Activated CD4-positive, alpha-beta T cell treated with anti-CD3 and anti-CD28 coated beads, Interleukin-2, amount 50 U/mL, for 16 hours (primary cell): ENCODE measurements at regions not wholly inside any gene's neighbourhood (a gene's known extent, or its start where the extent isn't known, plus 50 kb on each side); places are given as distances from the start of the nearest gene placed in this dataset.

ENCODE experiments used
- DNase-seq: peaks from one replicate; pipeline ENCODE4 v3.0.0-alpha.2; 2020

DNA sequence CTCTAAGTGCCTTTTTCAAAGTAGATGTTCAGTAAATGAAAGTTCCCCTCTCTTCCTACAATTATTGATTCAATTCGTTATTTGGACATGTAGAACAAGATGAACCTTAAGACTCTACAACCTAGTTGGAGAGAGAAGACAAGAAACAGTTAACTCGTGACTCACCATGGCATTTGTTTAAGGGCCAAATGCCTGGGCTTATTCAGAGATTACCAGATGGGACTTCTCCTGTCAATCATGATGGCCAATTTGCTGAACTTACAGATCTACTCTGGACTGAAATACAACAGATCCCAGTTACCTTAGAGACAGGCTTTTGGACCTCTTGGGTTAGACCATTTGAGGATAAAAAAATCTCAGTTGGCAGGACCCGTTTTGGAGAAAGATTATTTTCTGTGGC lies 93.5 kb downstream of the C1orf94 start:
- no peak for DNase-seq

DNA sequence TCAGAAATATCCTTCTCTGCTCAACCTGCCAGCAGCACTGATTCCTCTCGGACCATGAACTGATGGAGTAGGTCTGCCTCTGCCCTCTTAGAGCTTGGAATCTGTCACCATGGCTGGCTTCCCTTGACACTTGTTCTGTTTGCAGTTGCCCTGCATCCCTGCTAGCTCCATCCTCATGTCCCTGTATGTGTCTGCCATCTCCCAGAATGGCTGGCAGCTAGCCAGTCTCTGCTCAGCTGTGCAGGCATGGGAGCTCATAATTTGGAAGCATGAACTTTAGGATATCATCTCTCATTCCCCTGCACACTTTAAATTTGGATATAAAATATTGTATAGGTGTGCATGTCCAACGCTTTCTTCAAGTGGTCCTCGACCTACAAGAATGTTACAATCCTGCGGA lies 95.4 kb downstream of the C1orf94 start:
- DNase-seq, result no peak

DNA sequence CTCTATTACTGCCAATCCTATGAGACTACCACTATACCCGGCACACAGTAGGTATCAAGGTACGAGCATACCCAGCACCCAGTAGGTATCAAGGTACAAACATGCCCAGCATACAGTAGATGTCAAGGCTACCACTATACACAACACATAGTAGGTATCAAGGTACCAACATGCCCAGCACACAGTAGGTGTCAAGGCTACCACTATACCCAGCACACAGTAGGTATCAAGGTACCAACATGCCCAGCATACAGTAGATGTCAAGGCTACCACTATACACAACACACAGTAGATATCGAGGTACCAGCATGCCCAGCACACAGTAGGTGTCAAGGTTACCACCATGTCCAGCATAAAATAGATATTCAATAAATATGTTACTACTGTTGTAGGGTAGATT lies 98.4 kb downstream of the C1orf94 start:
- DNase-seq, result no peak

DNA sequence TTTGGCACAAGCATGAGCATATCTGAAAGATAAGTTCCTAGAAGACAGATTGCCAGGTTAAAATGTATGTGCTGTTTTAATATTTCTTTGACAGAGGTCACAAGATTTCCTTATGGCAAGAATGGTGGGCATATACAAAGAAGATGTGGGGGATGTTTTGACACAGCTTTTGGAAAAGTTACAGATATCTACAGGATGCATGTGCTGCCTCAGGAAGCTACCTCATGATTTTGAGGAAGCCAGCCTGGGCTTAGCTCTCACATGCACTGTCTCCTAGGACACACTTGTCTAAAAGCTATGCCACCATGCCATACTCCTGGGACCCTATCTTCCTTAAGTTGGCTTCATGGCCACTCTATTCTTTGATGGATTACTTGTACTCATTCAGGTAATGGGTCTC lies 99.9 kb downstream of the C1orf94 start:
- DNase-seq, result no peak

DNA sequence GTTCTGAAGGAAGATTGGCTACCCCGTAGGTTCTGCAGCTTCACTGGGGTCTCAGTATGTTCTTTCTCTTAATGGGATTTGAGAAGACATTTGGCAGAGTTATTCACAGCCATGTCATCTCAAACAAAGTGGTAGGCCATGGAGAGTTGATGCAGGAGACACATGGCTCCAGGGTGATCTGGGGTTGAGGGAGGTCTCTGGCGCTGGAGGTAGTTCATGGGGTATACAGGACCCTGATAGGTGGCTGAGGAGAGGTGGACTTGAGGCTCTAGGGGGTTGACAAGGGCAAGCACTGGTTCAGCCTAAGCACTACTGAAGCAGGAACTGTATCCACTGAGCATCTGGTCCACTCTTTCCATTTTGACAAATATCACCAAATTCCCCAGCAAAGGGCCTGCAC lies 100.4 kb downstream of the C1orf94 start:
- DNase-seq, result no peak

DNA sequence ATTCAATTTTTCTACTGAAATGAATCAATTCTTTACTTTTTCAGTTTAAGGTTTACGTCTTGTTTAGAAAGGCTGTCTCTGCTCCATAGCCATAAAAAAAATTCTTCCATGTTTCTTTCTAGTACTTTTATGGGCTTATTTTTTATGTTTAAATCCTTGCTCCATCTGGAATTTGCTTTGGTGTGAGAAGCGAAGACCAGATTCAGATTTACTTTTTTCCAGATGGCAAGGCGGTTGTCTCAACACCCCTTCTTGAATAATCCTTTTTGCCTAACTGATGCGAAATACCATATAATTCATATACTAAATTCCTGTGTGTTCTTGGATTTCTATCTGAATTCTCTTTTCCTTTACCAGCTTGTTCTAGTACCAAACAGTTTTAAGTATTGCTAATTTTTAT lies 101.5 kb downstream of the C1orf94 start:
- DNase-seq, result no peak

DNA sequence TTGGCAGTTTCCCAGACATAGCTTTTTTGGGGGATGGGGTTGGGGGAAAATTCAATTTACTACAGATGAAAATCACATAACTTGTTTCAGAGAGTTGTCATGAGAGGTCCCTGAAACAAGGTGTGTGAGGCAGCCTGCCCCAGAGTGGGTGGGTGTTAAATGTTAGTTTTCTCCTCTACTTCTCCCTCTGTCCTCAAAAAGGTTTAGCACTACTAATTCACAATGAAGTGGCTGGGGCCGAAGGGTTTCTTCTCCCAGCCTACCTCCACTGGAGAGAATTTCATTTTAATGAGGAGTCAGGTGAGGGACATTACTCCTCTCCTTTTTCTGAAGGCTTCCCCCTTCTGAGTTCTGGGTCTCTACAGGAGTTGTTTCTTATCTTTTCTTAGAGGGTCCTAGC lies 103.3 kb downstream of the C1orf94 start:
- no peak for DNase-seq

DNA sequence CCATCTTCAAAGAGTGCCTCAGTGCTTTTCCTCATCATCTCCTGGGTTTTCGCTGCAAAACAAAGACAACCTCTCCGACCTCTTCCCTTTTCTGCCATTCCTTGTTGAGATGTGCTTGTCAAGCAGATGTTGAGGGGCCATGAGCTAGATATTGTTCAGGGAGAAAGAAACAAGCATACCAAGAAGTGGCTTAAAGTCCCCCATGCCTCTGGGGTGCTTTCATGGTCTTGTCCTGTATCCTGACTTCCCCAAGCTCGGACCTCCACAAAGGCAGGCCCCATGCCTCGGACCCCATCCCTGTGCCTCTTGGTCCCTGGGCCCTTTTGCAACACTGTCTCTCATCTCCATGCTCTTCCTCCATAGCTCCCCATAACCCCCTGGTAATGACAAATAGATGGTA lies 103.8 kb downstream of the C1orf94 start:
- no peak for DNase-seq

DNA sequence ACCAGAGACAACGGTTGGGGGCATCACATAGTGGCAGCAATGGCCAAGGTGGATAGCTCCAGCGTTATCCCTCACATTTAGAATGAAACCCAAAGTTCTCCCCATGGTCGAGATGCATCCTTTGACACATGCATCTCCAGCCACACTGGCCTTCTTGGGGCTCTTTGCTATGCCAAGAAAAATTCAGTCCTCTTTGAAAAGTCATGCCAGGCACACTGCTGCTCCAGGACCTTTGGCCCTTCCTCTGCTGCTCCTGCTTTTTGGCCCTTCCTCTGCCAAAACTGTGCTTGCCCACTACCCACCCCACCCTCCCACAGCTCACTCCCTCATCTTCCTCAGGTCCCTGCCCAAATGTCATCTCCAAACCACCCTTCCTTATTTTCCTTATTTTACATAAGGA lies 106.4 kb downstream of the C1orf94 start:
- no peak for DNase-seq

DNA sequence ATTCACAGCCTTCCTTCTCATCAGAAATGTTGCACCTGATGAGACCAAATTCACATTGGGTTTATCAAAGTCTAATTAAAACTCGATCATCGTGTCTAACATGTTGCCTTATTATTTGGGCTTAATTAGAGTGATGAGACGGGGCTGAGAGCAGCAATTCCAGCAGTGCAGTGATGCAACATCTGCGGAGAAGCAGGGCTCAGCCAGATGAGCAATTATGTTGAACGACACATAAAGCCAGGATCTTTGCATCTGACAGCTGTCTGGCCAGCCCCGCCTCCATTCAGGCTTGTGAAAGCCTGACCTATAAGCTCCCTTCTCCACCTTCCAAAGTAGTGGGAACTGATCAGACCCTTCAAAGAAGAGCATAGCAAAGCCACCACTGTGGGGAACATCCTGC lies 109.8 kb downstream of the C1orf94 start:
- DNase-seq, result no peak

DNA sequence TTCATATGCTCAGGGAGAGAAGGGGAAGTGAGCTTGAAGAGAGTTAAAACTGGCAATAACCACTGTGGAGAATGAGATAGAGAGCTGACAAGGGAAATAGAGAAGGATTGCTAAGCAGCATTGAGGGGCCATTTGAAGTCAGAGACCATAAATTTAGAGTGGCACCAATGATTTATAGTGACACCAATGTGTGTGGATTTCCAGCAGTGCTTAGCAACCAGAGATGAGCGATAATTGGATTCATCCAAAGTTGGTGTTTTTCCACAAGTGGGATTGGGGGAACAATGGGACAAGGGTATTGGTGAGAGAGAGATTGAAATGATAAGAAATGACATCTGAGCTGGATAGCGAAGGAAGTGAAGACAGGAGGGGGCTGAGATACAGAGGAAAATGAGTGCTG lies 114.1 kb downstream of the C1orf94 start:
- DNase-seq, result no peak

DNA sequence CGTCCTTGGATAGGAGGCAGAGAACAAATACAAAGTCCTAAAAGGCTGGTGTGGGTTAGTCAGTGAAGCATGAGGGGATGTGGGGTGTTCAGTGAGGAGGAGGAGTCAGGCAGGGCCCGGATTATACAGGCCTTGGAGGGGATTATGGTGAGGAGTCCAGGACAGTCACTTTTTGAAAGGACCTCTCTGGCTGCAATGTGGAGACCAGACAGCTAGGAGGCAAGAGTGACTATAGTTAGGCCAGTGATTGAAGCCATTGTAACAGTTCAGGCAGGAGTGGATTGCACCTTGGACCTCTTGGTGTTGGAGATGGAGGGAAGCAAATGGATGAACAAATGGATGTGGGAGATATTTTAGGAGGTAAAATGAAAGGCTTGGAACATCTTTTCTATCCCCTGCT lies 115.8 kb downstream of the C1orf94 start:
- DNase-seq, result no peak

DNA sequence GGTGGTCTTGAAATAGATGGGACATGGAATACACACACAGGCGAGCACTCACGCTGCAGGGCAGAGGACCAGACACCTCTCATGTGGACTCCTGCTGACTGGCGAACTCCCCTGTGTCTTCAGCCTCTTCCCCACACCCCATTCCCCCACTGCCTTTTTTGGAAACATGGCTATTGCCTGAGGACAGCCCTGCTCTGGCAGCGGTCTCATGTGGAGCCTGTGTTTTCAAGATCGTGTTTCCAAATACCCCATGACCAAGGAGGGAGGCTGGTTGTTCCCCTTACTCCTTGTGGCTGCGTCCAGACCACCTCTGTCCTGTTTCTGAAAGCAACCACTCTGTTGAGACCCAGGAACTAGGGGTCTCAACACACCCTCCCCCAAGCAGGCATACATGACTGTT lies 119.4 kb downstream of the C1orf94 start:
- no peak for DNase-seq

DNA sequence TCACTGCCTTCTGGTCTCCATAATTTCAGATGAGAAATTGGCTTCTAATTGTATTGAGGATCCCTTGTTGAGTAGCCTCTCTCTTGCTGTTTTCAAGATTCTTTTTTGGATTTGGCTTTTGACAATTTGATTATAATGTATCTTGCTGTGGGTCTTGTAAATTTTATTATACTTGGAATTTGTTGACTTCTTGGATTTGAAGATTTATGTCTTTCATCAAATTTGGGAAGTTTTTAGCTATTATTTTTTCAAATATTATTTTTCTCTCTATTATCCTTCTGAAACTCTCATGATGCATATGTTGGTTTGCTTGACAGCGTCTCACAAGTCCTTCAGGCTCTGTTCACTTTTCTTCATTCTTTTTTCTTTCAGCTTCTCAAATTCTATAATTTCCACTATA lies 126.1 kb downstream of the C1orf94 start:
- DNase-seq, result no peak

DNA sequence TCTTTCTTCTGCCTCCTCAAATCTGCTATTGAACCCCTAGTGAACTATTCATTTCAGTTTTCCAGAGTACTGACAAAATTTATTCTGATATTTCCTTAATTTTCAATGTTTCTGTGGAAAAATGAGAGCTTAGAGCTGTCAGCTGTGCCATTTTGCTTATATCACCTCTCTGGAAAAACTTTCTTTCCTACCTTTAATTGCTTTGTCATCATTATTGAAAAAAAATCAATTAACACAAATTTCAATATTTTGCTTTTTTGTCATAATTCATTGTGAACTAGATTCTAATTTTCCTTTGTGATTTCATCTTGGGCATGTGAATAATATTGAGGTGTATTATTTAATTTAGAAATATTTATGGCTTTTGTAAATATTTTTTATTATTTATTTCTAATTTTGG lies 126.5 kb downstream of the C1orf94 start:
- DNase-seq, result no peak

DNA sequence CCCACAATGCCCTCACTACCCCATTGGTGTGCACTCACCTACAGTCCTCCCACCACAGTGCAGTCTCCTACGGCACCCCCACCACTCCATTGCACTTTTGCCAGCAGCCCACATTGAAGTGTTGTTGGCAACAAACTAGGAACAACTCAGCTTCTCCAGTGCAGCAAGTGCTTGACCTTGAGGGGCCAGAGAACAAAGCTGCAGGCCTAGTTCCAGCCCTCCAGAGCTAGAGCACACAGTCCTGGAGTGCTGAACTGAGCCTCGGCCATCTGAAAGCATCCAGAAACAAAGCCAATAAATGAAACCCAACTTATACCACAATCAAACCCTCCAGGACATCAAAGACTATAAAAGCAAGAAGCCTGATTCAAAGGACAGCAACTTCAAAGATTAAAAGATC lies 129.9 kb downstream of the C1orf94 start:
- no peak for DNase-seq

DNA sequence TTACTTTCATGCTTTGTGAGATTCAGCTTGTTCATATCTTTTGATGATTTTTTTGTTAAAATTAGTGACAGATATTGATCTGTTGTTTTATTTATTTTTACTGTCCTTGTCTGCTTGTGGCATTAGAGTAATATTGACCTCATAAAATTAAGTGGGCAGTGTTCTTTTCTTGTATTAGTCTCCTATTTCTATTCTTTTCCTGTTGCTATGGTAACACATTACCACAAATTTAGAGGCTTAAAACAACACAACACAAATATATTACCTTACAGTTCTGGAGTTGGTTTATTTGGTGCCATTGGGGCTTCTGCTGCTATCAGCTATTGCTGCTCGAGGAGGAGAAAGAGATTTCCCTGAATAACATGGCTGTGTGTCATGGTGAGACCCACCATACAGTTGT lies 135.7 kb downstream of the C1orf94 start:
- no peak for DNase-seq

DNA sequence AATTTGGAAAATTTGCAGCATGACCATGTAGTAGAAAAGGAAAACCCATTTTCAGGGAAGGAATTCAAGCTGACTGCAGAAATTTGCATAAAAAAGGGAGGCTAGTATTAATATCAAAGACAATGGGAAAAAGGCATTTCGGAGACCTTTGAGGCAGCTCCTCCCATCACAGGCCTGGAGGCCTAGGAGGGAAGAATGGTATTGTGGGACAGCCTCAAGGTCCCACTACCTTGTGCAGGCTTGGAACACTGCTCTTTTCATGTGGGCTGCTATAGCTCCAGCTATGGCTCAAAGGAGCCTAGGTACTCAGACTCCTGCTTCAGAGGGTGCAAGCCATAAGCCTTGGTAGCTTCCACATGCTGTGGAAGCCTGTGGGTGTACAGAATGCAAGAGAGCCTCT lies 139.3 kb downstream of the C1orf94 start:
- no peak for DNase-seq

DNA sequence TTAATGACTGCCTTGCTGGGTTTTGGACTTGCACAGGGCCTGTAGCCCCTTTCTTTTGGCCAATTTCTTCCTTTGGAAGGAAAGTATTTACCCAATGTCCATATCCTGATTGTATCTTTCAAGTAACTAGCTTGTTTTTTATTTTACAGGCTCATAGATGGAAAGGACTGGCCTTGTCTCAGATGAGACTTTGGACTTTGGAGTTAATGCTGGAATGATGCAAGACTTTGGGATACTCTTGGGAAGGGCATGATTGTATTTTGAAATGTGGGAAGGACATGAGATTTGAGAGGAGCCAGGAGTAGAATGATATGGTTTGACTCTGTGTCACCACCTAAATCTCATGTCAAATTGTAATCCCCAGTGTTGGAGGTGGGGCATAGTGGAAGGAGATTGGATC lies 140.1 kb downstream of the C1orf94 start:
- no peak for DNase-seq

DNA sequence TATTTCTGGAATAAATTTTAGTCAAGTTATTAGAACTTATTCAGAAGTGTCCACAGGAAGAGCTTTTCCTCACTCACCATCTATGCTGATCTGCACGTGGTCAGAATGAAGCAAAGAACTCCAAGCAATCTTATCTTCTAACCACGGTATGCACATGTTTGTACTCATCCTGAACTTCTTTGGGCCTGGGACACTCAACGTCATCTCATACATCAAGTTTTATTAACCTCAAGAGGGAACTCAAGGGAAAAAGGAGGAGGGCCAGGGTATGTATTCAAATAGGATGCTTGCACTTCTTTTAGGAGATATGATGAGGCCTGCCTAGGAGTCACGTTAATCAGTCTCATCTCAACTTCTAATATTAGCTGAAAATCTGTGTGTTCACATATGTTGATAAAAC lies 142.5 kb downstream of the C1orf94 start:
- DNase-seq, result no peak

DNA sequence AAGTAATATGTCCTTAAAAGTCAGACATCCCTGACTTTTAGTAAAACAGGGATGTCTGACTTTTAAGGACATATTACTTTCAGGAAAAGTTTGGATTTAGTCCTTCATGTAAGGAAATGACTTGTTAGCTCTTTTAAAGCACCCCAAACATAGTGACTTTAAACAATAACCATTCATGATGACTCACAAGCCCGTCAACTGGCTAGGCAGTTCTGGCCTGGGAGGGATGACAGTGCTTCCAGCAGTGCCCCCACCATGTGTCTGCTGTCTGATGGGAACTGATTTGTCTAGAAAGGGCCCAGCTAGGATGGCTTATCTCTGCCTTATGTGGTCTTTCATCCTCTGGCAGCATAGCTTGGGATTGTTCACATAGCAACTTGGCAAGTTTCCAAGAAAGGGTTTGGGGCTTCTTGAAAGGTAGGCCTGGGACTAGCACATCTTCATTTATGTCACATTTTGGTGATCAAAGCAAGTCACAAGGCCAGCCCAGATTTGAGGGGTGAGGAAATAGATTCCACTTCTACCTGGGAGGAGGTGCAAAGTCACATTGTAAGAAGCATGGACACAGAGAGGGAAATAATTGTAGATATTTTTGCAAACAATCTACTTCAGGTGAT lies 143.5 kb downstream of the C1orf94 start:
- no peak for DNase-seq

DNA sequence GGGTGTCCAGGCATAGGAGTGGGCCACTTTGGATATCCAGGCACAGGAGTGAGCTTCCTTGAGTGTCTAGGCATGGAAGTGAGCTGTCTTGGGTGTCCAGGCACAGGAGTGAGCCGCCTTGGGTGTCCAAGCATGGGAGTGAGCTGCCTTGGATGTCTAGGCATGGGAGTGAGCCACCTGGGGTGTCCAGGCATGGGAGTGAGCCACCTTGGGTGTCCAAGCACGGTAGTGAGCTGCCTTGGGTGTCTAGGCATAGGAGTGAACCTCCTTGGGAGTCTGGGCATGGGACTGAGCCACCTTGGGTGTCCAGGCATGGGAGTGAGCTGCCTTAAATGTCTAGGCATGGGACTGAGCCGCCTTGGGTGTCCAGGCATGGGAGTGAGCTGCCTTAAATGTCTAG lies 146.3 kb downstream of the C1orf94 start:
- DNase-seq, result no peak

DNA sequence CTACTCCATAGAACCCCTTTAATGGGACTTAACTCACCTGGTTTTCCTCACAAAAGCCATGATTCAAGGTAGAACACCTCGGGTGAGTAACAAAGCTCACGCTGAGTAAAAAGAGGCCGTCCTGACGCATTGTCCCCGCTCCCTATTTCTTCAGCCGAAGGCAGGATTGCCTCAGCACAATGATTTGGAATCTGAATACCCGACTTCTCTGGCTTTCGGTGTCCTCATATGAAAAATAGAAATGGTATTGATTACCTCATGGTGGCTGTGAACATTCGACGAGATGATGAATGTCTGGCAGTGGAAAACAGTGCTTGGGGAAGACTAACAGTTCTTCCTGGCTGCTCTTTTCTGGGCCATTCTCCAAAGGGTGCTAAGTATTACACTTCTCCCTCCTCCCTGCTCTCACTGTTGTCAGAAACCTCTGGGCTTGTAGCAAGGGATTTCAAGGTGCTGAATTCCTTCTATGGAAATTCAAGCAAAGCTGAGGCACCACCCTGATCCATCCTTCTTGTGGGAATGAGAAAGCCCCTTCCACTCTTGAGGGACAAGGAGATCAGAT lies 148.3 kb downstream of the C1orf94 start:
- no peak for DNase-seq

DNA sequence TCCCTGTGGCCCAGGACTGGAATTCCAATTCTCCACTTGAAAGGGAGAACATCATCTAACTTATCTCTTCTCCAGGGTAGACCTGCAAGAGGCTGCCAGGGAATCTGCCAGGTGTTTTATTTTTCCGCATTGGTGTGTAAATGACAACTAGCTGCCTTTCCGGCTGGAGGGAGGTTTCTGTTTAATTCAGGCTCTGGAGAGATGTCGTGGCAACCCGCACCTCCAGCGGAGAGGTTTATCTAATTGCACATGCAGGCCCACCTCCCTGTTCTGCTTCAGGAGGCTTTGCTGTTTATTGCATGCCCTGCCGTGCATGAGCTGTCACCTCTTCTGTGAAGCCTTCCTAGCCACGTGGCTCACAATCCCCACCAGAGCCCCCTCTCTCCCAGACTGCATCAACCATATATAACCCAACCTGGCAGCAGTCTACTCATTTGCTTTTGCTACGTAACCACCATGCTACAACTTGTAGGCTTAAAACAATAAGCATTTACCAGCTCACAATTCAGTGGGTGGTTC lies 151.6 kb downstream of the C1orf94 start:
- no peak for DNase-seq

DNA sequence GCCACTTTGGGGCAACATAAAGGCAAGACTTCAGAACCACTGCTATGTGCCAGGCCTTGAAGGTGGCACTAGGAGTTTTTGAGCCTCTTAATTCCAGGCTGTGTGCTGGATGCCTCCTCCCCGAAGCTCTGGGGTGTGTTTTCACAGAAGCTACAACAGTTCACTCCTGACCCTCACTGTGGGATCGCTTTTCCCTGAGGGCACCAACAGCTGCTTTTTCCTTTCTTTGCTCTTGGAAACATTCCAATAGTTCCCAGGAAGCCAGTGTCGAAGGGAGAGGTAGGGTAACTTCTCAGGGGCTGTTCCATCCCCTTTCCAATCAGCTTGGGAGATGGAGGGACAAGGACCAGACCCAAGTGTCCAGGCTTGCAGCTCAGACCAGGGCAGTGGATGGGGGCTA lies 153.4 kb downstream of the C1orf94 start:
- DNase-seq, result no peak
